Iris pigment epithelial cell (primary cell): ENCODE measurements at regions not wholly inside any gene's neighbourhood (a gene's known extent, or its start where the extent isn't known, plus 50 kb on each side); places are given as distances from the start of the nearest gene placed in this dataset.
A peak's percentile ranks its signal among the peaks of the same experiment; 100 is the strongest.

Experiments
- DNase-seq: peaks from one replicate; pipeline ENCODE4 v3.0.0-alpha.2; 2011; ENCODE audit warnings: low read depth

GRCh38 chr6:104321301-104321700, 538.4 kb downstream of the HACE1 start:
- DNase-seq: no peak

- no peak for DNase-seq
Observed at GRCh38 chr6:104320896-104321295, 538.8 kb downstream of the HACE1 start.

DNA sequence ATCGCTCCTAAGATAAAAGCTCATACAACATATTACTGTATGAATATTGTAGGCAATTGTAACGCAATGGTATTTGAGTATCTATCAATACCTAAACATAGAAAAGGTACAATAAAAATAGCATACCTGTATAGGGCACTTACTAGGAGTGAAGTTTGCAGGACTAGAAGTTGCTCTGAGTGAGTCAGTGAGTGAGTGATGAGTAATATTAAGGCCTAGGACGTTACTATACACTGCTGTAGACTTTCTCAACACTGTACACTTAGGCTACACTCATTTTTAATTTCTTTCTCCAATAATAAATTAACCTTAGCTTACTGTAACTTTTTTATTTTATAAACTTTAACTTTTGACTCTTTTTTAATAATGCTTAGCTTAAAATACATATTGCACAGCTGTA, 546.9 kb downstream of the HACE1 start:
- DNase-seq: peak; percentile 17

DNA sequence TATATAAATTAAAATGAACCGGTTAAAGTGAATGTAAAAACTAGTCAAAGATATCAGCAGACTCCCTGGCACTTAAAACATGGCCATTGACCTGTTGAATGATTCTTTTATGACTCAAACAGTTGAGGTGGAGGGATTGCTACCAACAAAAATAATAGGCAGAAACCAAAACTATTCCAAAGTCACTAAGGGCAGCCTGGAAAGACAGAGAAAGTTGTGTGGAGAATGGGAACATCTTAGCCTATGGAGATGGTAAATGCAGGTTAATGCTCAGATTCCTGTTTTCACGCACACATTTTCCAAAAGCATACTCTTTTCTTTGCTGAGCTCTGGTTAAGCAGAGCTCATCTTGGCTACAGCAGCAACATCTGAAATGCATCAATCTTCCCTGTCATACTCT, 553.5 kb downstream of the HACE1 start:
- no peak for DNase-seq

- DNase-seq: no peak
Observed at GRCh38 chr6:104305206-104305605, 554.5 kb downstream of the HACE1 start.

- no peak for DNase-seq
Observed at GRCh38 chr6:104301951-104302350, 557.8 kb downstream of the HACE1 start.

- DNase-seq: no peak
Observed at GRCh38 chr6:104286641-104287040, 573.1 kb downstream of the HACE1 start.

DNA sequence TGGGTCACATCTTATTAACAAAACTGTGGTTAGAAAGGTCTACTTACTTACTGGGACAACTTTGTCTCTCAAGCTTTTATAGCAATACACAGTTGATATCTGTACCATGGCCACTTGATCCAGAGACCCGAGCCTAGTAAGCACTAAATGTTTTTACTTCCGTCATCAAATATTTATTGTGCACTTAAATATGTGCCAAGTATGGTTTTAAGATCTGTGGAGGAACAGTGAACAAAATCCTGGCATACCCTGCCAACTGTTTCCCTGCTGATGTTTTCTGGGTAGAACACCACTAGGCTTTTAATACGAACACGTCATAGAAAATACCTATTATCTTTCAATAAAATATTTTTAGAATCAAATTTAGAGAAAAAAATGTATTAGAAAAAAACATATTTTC, 574.8 kb downstream of the HACE1 start:
- no peak for DNase-seq

GRCh38 chr6:104282581-104282980, 577.1 kb downstream of the HACE1 start:
- no peak for DNase-seq

DNA sequence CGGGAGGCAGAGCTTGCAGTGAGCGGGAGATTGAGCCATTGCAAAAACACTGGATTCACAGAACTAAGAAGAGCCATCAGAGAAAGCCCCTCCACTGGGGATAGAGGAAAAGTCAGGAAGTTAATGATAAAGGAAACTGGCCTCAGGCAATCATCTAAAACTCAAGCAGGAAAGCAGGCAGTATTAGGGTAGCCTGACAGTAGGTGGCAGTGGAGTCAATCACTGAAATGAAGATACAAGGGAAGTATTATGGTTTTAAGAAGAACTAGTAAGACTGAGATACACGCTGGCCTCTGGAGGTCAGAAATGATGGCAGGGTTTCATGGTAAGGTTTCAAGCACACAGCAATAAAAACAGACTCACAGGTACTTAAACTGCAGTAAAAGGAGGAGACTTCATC, 578.3 kb downstream of the HACE1 start:
- no peak for DNase-seq

DNA sequence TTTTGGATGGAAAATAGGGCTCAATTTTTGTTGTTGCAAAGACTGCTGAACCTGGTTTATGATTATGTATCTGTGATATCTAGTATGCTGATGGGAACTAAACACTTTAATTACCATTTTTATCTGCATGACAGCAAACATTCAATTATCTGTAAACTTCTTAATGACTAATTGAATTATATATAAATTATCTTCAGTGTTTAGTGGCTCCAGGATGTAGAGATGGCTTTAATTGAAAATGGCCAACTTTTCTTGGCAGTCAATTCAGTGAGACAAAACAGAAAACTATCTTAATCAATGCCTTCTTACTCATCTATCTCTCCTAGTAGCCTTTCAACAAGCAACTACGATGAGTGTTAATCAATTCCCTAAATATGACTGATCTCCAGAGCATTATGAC, 591.3 kb downstream of the HACE1 start:
- no peak for DNase-seq

DNA sequence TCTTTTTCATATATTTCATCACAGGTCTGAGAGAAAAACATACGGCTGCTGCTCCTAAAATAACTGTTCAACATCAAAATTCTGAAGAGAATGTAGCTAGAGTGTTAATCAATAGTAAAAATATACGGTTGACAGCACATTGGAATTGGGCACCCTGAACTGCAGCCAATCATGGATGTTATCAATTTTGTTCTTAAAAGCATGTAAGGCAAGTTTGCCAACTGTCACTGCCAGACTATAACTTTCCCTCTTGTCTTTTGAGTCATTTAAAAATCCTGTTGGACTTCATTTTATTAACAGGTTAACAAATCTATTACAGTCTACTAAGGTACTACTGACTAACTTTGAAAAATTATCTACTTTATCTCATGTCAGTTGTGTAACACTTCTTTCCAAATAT, 592.8 kb downstream of the HACE1 start:
- no peak for DNase-seq

DNA sequence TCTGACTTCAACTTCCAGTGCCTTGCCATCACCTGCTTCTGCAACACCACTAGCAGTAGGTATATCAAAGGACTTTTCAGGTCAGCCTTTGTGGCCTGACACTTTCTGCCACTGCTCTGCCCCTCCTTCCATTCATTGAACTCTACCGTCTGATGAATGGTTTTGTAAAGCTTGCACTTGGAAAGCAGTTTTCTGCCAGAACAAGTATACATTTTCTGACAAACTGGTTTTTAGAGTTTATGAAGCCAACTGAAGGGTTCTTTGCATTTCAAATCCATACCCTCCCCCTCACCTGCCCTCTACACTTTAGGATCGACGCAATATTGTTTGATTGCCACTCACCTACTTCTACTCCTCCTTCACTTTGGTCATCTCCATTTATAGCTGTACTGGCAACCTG, 603.1 kb downstream of the HACE1 start:
- no peak for DNase-seq

DNA sequence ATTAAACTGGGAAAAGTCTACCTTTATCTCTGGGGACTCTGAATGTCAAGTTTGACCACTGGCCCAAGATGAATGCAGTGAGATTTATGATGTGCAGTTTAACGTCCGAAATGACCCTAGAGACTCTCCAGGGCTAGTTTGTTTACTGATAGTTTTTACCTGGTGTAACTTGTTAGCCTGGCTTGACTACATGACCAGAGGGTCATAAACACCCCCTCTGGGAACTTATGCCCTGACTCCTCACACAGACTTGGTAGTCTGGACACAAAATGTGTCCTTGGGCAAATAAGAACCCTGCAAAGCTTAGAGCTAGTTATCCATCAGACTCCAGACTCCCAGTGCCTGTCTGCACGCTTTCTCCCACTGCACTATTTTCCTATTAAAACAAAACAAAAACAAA, 606.5 kb downstream of the HACE1 start:
- DNase-seq: no peak

GRCh38 chr6:104252276-104252675, 607.4 kb downstream of the HACE1 start:
- DNase-seq: peak; percentile 4

DNA sequence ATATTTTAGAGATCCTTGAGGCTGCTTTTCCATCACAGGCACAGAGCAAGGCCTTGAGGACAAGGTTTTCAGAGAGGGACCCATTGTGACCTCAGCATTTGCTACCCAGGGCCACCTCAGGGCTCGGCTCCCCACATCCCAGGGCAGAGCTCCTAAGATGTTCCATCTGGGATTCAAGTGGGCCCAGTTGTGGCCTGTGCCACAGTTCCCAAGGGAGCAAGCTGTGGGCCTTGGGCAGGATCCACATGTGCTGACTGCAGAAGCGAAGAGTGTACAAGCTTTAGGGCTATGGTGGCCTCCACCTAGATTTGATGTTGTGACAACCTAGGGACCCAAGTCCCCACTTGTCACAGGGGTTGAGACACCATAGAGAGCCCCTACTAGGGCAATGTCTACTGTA, 608.1 kb downstream of the HACE1 start:
- no peak for DNase-seq

DNA sequence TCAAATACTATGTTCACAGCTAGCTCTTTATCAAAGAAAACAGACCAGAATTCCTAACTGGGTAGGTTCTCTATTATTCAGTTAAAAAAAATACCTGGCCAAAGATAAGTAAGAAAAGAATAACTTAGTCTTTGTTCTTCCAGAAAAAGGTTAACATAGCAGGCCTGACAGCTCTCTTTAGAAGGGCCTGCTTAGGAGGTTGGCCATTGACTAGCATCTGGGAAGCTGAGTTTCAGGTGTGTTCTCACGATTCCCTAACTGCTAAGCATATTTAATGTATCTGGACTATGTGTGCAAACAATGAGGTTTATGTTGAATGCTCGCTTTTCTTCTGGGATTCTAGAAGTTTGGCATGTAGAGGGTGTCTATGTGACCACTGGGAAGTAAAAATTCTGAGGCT, 618.9 kb downstream of the HACE1 start:
- DNase-seq: no peak

- DNase-seq: no peak
Observed at GRCh38 chr6:104239971-104240370, 619.7 kb downstream of the HACE1 start.

- no peak for DNase-seq
Observed at GRCh38 chr6:104229057-104229456, 630.7 kb downstream of the HACE1 start.

DNA sequence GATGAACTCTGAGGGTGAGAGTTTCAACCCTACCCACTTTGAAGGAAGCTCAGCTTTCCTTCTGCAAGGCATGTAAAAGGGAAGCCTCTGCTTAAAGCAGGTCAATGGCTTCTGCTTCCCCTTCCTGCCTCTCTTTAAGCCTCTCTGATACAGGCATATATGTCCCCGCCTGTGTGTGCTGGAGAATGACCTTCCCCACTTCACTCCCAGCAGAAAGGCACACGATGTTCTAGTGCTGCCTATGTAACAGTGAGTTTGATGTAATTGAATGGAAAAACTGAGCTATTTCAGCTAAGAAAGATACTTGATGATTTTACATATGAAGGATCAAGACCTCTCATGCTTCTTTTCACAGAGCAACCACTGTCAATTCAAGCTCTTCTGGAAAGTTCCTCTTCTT, 632.2 kb downstream of the HACE1 start:
- no peak for DNase-seq

GRCh38 chr6:104226790-104227446, 632.8 kb downstream of the HACE1 start:
- DNase-seq: no peak

- peak; percentile 50 for DNase-seq
Observed at GRCh38 chr6:104218116-104218515, 641.6 kb downstream of the HACE1 start.

DNA sequence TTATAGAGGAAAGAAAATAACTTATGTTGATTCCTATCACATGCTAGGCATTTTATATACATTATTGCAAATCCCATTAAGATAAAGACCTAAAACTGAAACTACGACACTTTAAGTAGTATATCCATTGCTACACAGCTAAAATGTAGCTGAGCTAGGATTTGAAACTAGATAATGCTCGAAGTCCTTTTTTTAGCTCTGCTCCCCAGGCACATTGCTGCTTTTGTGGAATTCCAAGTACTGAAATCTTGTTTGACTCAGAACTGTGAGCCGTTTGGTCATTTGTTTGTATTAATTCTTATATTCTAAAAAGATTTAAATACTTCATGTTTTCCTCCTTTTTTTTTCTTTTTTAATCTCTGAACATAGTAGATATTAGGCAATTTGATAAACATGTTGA, 644.8 kb downstream of the HACE1 start:
- DNase-seq: no peak

GRCh38 chr6:104212977-104213668, 646.6 kb downstream of the HACE1 start:
- DNase-seq: peak; percentile 7
